Endothelial cell (in vitro differentiated cells): ENCODE measurements at regions not wholly inside any gene's neighbourhood (a gene's known extent, or its start where the extent isn't known, plus 50 kb on each side); places are given as distances from the start of the nearest gene placed in this dataset.

Experiments used
- DNase-seq: peaks from one replicate; pipeline ENCODE4 v3.0.0; 2021; ENCODE audit warnings: low spot score
- H3K27ac Mint-ChIP-seq: one replicate; pipeline ENCODE4 v1.8.0; 2021; ENCODE audit warnings: mixed read lengths, inconsistent platforms; ENCODE audit not compliant: unreplicated experiment
- H3K27me3 Mint-ChIP-seq: one replicate; pipeline ENCODE4 v1.8.0; 2021; ENCODE audit warnings: mild to moderate bottlenecking, moderate library complexity, mixed read lengths, inconsistent platforms; ENCODE audit not compliant: unreplicated experiment
- H3K36me3 Mint-ChIP-seq: one replicate; pipeline ENCODE4 v1.8.0; 2021; ENCODE audit warnings: mild to moderate bottlenecking, low read depth, mixed read lengths, inconsistent platforms; ENCODE audit not compliant: unreplicated experiment
- H3K4me1 Mint-ChIP-seq: one replicate; pipeline ENCODE4 v1.8.0; 2021; ENCODE audit warnings: mild to moderate bottlenecking, mixed read lengths, inconsistent platforms; ENCODE audit not compliant: unreplicated experiment
- H3K4me3 Mint-ChIP-seq: one replicate; pipeline ENCODE4 v1.8.0; 2021; ENCODE audit warnings: mild to moderate bottlenecking, mixed read lengths, inconsistent platforms; ENCODE audit not compliant: unreplicated experiment
- H3K9me3 Mint-ChIP-seq: one replicate; pipeline ENCODE4 v1.8.0; 2021; ENCODE audit warnings: mixed read lengths, inconsistent platforms; ENCODE audit not compliant: unreplicated experiment
- CTCF ChIP-seq: fragments of 200-600 bp; sonication (generic); IDR thresholded peaks from one replicate; pipeline ENCODE4 v1.5.0; 2021; ENCODE audit warnings: antibody characterized with exemption; ENCODE audit not compliant: unreplicated experiment

- Mint-ChIP-seq H3K9me3 (no peaks in the 10 kb centered on the region), H3K4me3 (no peak overlapping the region), H3K27ac (no peak overlapping the region), H3K36me3 (no peaks in the 10 kb centered on the region), H3K27me3 (no peaks in the 10 kb centered on the region), H3K4me1 (no peaks in the 10 kb centered on the region)
- no peak for TF ChIP-seq CTCF
- no peak for DNase-seq
These were observed 392.7 kb upstream of the ST6GAL2 start for GRCh38 chr2:107278672-107279071.

GRCh38 chr2:107281637-107282036 is 395.7 kb upstream of the ST6GAL2 start:
- Mint-ChIP-seq H3K36me3 (no peaks in the 10 kb centered on the region), H3K4me1 (no peaks in the 10 kb centered on the region), H3K27ac (no peak overlapping the region), H3K4me3 (no peak overlapping the region), H3K9me3 (no peaks in the 10 kb centered on the region), H3K27me3 (no peaks in the 10 kb centered on the region)
- DNase-seq: no peak
- no peak for TF ChIP-seq CTCF

- H3K4me3 Mint-ChIP-seq: no peak overlapping the region
- no peaks in the 10 kb centered on the region for H3K36me3 Mint-ChIP-seq
- H3K9me3 Mint-ChIP-seq: no peaks in the 10 kb centered on the region
- H3K4me1 Mint-ChIP-seq: no peaks in the 10 kb centered on the region
- no peak for DNase-seq
- no peak for TF ChIP-seq CTCF
- no peak overlapping the region for H3K27ac Mint-ChIP-seq
- no peaks in the 10 kb centered on the region for H3K27me3 Mint-ChIP-seq
These were observed 396.2 kb upstream of the ST6GAL2 start for GRCh38 chr2:107282135-107282534.

GRCh38 chr2:107285621-107286299 is 399.8 kb upstream of the ST6GAL2 start:
- DNase-seq: no peak
- no peak for TF ChIP-seq CTCF
- Mint-ChIP-seq H3K4me1 (no peaks in the 10 kb centered on the region), H3K9me3 (no peaks in the 10 kb centered on the region), H3K27ac (no peak overlapping the region), H3K36me3 (no peaks in the 10 kb centered on the region), H3K4me3 (no peak overlapping the region), H3K27me3 (peaks cover 1% of the 10 kb centered on the region)

GRCh38 chr2:107290041-107290440 is 404.1 kb upstream of the ST6GAL2 start:
- no peaks in the 10 kb centered on the region for H3K9me3 Mint-ChIP-seq
- H3K4me3 Mint-ChIP-seq: no peak overlapping the region
- peaks cover 3% of the 10 kb centered on the region for H3K27me3 Mint-ChIP-seq
- no peaks in the 10 kb centered on the region for H3K36me3 Mint-ChIP-seq
- no peak for DNase-seq
- no peaks in the 10 kb centered on the region for H3K4me1 Mint-ChIP-seq
- TF ChIP-seq CTCF: no peak
- no peak overlapping the region for H3K27ac Mint-ChIP-seq
